HG02642 (cell line): ENCODE measurements at regions not wholly inside any gene's neighbourhood (a gene's known extent, or its start where the extent isn't known, plus 50 kb on each side); places are given as distances from the start of the nearest gene placed in this dataset.

ENCODE experiments used
- ATAC-seq: cut with Tn5 transposase; IDR thresholded peaks from one replicate; pipeline ENCODE4 v1.9.1; 2021; ENCODE audit warnings: mild to moderate bottlenecking; ENCODE audit not compliant: unreplicated experiment, poor library complexity

- ATAC-seq: no peak
Observed at GRCh38 chr5:88377705-88378656, 109.3 kb upstream of the TMEM161B start.

GRCh38 chr5:88377240-88377639 lies 108.6 kb upstream of the TMEM161B start:
- ATAC-seq: no peak

DNA sequence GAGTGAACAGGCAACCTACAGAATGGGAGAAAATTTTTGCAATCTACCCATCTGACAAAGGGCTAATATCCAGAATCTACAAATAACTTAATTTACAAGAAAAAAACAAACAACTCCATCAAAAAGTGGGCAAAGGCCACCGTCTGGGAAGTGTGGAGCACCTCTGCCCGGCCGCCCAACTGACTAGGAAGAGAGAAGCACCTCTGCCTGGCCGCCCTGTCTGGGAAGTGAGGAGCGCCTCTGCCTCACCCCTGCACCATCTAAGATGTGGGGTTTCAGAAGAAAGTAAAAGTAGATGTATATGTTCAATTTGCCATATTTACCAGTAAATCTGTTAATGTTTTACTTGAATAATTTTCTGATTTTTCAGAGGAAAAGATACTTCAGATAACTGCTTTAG lies 108.1 kb upstream of the TMEM161B start:
- ATAC-seq: no peak

DNA sequence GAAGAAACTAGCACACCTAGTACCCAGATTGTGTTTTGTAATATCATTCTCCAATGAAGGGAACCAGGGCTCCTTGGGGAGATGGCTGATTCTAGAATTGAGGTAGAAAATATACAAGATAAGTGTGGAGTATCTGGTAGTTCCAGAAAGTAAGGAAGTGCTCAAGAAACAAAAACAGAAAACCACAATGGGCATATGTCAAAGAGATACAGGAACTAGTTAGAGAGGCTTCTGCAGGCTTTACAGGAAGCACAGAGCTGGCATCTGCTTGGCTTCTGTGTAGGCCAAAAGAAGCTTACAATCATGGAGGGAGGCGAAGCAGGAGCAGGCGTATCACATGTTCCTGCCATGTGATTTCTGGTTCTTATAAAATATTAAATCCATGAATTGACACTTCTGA lies 105.7 kb upstream of the TMEM161B start:
- ATAC-seq: no peak

GRCh38 chr5:88370824-88371223 lies 102.2 kb upstream of the TMEM161B start:
- ATAC-seq: no peak

- no peak for ATAC-seq
Observed at GRCh38 chr5:88368201-88368600, 99.6 kb upstream of the TMEM161B start.

- ATAC-seq: no peak
Observed at GRCh38 chr5:88364991-88365390, 96.3 kb upstream of the TMEM161B start.

DNA sequence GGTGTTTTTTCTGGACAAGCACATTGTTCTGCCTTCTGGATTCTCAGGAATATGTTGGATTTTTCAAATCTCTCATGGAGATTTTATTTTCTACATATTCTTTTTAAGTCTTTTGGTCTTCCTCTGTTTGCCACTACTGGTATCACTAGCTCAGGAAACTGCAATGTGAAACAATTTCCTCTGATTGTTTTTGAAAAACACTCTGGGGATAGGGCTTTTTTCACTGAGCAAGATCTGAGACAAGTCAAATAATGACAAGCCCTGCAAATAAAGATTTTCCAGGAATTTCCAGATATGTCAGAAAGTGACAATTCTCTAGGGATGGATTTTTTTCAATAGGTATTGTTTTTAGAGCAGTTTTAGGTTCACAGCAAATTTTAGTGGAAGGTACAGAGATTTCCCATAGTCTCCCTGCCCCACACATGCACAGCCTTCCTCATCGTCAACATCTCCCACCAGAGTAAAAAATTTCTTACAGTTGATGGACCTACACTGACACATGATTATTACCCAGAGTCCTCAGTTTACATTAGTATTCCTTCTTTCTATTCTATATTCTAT lies 86.9 kb upstream of the TMEM161B start:
- ATAC-seq: no peak

- ATAC-seq: no peak
Observed at GRCh38 chr5:88325868-88326267, 57.2 kb upstream of the TMEM161B start.

DNA sequence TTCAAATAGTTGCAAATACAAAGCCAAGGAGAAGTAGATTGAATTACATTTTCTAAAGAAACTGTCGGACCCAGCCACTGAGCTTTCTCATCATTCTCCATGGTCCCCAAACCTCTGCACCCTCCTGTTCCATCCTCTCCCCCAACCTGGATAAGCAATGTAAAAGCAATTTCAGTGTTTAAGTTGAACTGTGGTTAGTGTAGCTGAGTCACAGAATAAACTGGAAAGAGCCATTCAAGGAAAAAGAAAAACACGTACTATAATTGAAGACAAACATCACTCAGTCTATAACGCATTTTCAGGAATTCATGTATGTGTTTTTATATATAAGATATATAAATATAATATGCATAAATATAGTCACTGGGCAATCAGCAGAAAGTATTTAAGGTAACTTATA lies 54.1 kb upstream of the TMEM161B start:
- ATAC-seq: no peak
